ENCODE measurements at regions not wholly inside any gene's neighbourhood (a gene's known extent, or its start where the extent isn't known, plus 50 kb on each side); places are given as distances from the start of the nearest gene placed in this dataset.
"Not testable (repeated sequence)": the region's sequence is repeated elsewhere in the genome, so short reads cannot be mapped to it uniquely, and the experiment has no call there.

GRCh38 chr2:17184512-17184911, 333.7 kb downstream of the RAD51AP2 start:
- DNase-seq, result no peak

GRCh38 chr2:17182399-17182798, 335.8 kb downstream of the RAD51AP2 start:
- DNase-seq, result no peak

- no peak for DNase-seq
Measured at GRCh38 chr2:17181051-17181752, 337.0 kb downstream of the RAD51AP2 start.

GRCh38 chr2:17179145-17179808, 339.0 kb downstream of the RAD51AP2 start:
- DNase-seq, result no peak

- DNase-seq, result no peak
Measured at GRCh38 chr2:17177088-17177487, 341.2 kb downstream of the RAD51AP2 start.

- no peak for DNase-seq
Measured at GRCh38 chr2:17171446-17172049, 346.7 kb downstream of the RAD51AP2 start.

GRCh38 chr2:17166506-17166905, 351.7 kb downstream of the RAD51AP2 start:
- no peak for DNase-seq

GRCh38 chr2:17164550-17164949, 353.7 kb downstream of the RAD51AP2 start:
- no peak for DNase-seq

GRCh38 chr2:17163638-17164037, 354.6 kb downstream of the RAD51AP2 start:
- no peak for DNase-seq

GRCh38 chr2:17162713-17163112, 355.5 kb downstream of the RAD51AP2 start:
- DNase-seq, result no peak

- DNase-seq, result no peak
Measured at GRCh38 chr2:17160594-17160993, 357.6 kb downstream of the RAD51AP2 start.

GRCh38 chr2:17156086-17156485, 362.2 kb downstream of the RAD51AP2 start:
- DNase-seq, result no peak

GRCh38 chr2:17149945-17150344, 368.3 kb downstream of the RAD51AP2 start:
- no peak for DNase-seq

GRCh38 chr2:17148407-17149145, 369.7 kb downstream of the RAD51AP2 start:
- no peak for DNase-seq

- DNase-seq, result no peak
Measured at GRCh38 chr2:17146358-17146757, 371.9 kb downstream of the RAD51AP2 start.

- DNase-seq, result no peak
Measured at GRCh38 chr2:17136877-17137276, 381.4 kb downstream of the RAD51AP2 start.

GRCh38 chr2:17136231-17136630, 382.0 kb downstream of the RAD51AP2 start:
- DNase-seq, result no peak

GRCh38 chr2:17135619-17136018, 382.6 kb downstream of the RAD51AP2 start:
- no peak for DNase-seq

GRCh38 chr2:17133052-17133671, 385.1 kb downstream of the RAD51AP2 start:
- DNase-seq, result no peak

GRCh38 chr2:17130627-17131026, 387.6 kb downstream of the RAD51AP2 start:
- DNase-seq, result not testable (repeated sequence)

- no peak for DNase-seq
Measured at GRCh38 chr2:17125989-17126620, 392.1 kb downstream of the RAD51AP2 start.

- no peak for DNase-seq
Measured at GRCh38 chr2:17124575-17125318, 393.5 kb downstream of the RAD51AP2 start.

Measured in CD4-positive, alpha-beta T cell treated with Interleukin-17A for 1 hour (primary cell).